ENCODE measurements at regions not wholly inside any gene's neighbourhood (a gene's known extent, or its start where the extent isn't known, plus 50 kb on each side); places are given as distances from the start of the nearest gene placed in this dataset.

DNA sequence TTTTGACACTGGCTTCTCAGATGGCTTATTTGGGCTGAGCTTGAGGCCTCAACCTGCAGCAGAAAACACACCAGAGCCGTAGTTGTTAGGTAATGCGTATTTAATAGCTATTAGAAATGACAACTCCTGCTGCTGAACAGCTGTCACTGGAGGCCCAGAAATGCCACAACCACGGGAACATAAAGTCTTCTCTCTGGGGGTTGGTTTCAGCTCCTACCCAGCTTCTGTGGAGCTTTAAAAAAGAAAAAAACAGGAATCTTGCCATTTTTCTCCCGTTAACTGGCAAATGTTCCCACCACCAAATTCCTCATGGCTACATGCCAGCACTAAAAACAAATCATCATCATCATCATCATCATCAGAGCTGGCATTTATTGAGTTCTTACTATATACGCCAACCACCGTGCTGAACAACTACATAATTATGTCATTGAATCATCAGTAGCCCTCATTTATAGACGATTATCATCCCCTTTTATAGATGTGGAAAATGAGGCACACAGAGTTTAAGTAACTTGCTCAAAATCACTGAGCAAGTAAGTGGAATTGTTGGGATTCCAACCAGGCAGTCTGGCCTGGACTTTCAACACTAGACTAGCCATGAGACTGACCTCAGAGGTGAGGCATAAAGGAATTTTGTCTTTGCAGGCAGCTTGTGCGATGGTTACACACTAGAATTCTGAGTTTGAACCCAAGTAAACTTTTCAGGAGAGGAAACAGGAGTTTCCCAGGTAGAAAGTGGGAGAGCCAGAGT is 185.3 kb upstream of the WWC1 start:
- Histone ChIP-seq H3K4me3 (ENCODE audit: control extremely low read depth in 1 of 5, extremely low read depth in 1 of 5, insufficient read depth in 1 of 5, low read depth in 2 of 5, low read length in 4 of 5) (no peak overlapping the region), H3K79me2 (ENCODE audit: control insufficient read depth, insufficient read depth, low read length) (no peaks in the 10 kb centered on the region), H3K36me3 (replicated peaks in 1 of 2; ENCODE audit: control extremely low read depth in 1 of 2, control insufficient read depth in 1 of 2, extremely low read depth in 1 of 2, insufficient read depth in 2 of 2, low read length in 1 of 2) (no peaks in the 10 kb centered on the region), H3K4me1 (ENCODE audit: control insufficient read depth in 2 of 2, insufficient read depth in 2 of 2, low read length in 2 of 2) (no peaks in the 10 kb centered on the region), H3K4me2 (replicated peaks; ENCODE audit: low read depth, low read length, poor library complexity, severe bottlenecking) (no peak overlapping the region), H3K27me3 (replicated peaks in 1 of 4; ENCODE audit: control extremely low read depth in 1 of 4, control insufficient read depth in 3 of 4, insufficient read depth in 4 of 4, low read length in 3 of 4) (no peaks in the 10 kb centered on the region), H2AFZ (ENCODE audit: insufficient read depth, low read depth, low read length, poor library complexity, severe bottlenecking) (no peak overlapping the region), H3K27ac (ENCODE audit: low read length in 2 of 2) (no peak overlapping the region), H3K9ac (ENCODE audit: low read length) (no peak overlapping the region), H4K20me1 (ENCODE audit: control insufficient read depth, insufficient read depth, low read length, poor library complexity, severe bottlenecking) (no peaks in the 10 kb centered on the region), H3K9me3 (ENCODE audit: control extremely low read depth in 1 of 3, control insufficient read depth in 2 of 3, insufficient read depth in 1 of 3, low read length in 2 of 3) (no peaks in the 10 kb centered on the region)
- DNase-seq (no peak), ATAC-seq (ENCODE audit: low read depth) (no peak)
- 91% methylated on average over 4 of the region's 8 CpGs for WGBS (ENCODE audit: insufficient coverage)
- Mint-ChIP-seq H3K4me1 (no peaks in the 10 kb centered on the region), H3K9me3 (ENCODE audit: insufficient read depth) (no peaks in the 10 kb centered on the region), H3K27me3 (peaks cover 8% of the 10 kb centered on the region), H3K4me3 (no peak overlapping the region), H3K27ac (no peak overlapping the region)
- POLR2A ChIA-PET, result no interaction called here
- CTCF ChIA-PET, result no interaction called here
- intact Hi-C loops (cut with micrococcal nuclease), result no loop called here
- TF ChIP-seq, protein P1, sequence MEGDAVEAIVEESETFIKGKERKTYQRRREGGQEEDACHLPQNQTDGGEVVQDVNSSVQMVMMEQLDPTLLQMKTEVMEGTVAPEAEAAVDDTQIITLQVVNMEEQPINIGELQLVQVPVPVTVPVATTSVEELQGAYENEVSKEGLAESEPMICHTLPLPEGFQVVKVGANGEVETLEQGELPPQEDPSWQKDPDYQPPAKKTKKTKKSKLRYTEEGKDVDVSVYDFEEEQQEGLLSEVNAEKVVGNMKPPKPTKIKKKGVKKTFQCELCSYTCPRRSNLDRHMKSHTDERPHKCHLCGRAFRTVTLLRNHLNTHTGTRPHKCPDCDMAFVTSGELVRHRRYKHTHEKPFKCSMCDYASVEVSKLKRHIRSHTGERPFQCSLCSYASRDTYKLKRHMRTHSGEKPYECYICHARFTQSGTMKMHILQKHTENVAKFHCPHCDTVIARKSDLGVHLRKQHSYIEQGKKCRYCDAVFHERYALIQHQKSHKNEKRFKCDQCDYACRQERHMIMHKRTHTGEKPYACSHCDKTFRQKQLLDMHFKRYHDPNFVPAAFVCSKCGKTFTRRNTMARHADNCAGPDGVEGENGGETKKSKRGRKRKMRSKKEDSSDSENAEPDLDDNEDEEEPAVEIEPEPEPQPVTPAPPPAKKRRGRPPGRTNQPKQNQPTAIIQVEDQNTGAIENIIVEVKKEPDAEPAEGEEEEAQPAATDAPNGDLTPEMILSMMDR (IDR thresholded peaks at IDR 0.05), result no peak
- no peak for TF ChIP-seq EZH2 (IDR thresholded peaks at IDR 0.05; ENCODE audit: borderline replicate concordance, insufficient read depth, low read depth, low read length, poor library complexity, severe bottlenecking)

DNA sequence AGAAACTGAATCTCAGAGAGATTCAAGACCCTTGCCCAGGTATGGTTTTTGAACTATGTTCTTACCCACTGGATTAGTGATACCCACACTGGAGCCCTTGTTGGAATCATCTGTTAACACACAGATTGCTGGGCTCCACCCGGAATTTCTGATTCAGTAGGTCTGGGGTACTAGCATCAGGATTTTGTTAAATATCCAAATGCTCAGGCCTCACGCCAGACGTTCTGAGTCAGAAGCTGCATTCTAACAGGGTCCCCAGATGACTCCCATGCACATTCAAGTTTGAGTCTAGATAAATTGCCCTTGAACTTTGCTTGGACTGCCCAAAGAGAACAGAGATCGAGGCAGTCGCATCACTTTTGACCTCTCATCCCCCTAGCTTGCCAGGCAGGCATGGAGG is 182.0 kb upstream of the WWC1 start:
- H3K4me3 Mint-ChIP-seq, result no peak overlapping the region
- no peak for ATAC-seq (ENCODE audit: low read depth)
- no peak overlapping the region for H3K27ac Mint-ChIP-seq

More for the DNA sequence above, 182.0 kb upstream of the WWC1 start:
- Mint-ChIP-seq H3K27me3 (peaks cover 11% of the 10 kb centered on the region), H3K4me1 (no peaks in the 10 kb centered on the region), H3K9me3 (ENCODE audit: insufficient read depth) (no peaks in the 10 kb centered on the region)
- Histone ChIP-seq H3K9ac (ENCODE audit: low read length) (no peak overlapping the region), H3K4me2 (replicated peaks; ENCODE audit: low read depth, low read length, poor library complexity, severe bottlenecking) (no peak overlapping the region), H3K79me2 (ENCODE audit: control insufficient read depth, insufficient read depth, low read length) (no peaks in the 10 kb centered on the region), H3K4me3 (ENCODE audit: control extremely low read depth in 1 of 5, extremely low read depth in 1 of 5, insufficient read depth in 1 of 5, low read depth in 2 of 5, low read length in 4 of 5) (no peak overlapping the region), H3K4me1 (ENCODE audit: control insufficient read depth in 2 of 2, insufficient read depth in 2 of 2, low read length in 2 of 2) (no peaks in the 10 kb centered on the region), H3K27ac (ENCODE audit: low read length in 2 of 2) (no peak overlapping the region), H3K9me3 (ENCODE audit: control extremely low read depth in 1 of 3, control insufficient read depth in 2 of 3, insufficient read depth in 1 of 3, low read length in 2 of 3) (no peaks in the 10 kb centered on the region), H2AFZ (ENCODE audit: insufficient read depth, low read depth, low read length, poor library complexity, severe bottlenecking) (no peak overlapping the region), H3K36me3 (replicated peaks in 1 of 2; ENCODE audit: control extremely low read depth in 1 of 2, control insufficient read depth in 1 of 2, extremely low read depth in 1 of 2, insufficient read depth in 2 of 2, low read length in 1 of 2) (no peaks in the 10 kb centered on the region), H4K20me1 (ENCODE audit: control insufficient read depth, insufficient read depth, low read length, poor library complexity, severe bottlenecking) (no peaks in the 10 kb centered on the region), H3K27me3 (replicated peaks in 1 of 4; ENCODE audit: control extremely low read depth in 1 of 4, control insufficient read depth in 3 of 4, insufficient read depth in 4 of 4, low read length in 3 of 4) (no peaks in the 10 kb centered on the region)
- intact Hi-C loops (cut with micrococcal nuclease), result no loop called here
- DNase-seq, result no peak
- ChIA-PET POLR2A (no interaction called here), CTCF (interaction anchor here (0.7 kb wide), 1 partner anchor 631 kb away, joined by 8 read pairs; no protein-coding TSS in a partner anchor)
- 95% methylated on average over 5 of the region's 5 CpGs for WGBS (ENCODE audit: insufficient coverage)
- TF ChIP-seq EZH2 (IDR thresholded peaks at IDR 0.05; ENCODE audit: borderline replicate concordance, insufficient read depth, low read depth, low read length, poor library complexity, severe bottlenecking), result no peak
- TF ChIP-seq, protein P1 (IDR thresholded peaks at IDR 0.05), result no peak
